ENCODE measurements at regions not wholly inside any gene's neighbourhood (a gene's known extent, or its start where the extent isn't known, plus 50 kb on each side); places are given as distances from the start of the nearest gene placed in this dataset.
A peak's percentile ranks its signal among the peaks of the same experiment; 100 is the strongest.

GRCh38 chr21:35838987-35839763, 221.2 kb downstream of the SETD4 start:
- Histone ChIP-seq H3K4me3 (no peak overlapping the region), H3K27me3 (replicated peaks in 1 of 7) (peaks cover 0 to 10% (median 0%) of the 10 kb centered on the region in 7 donors), H3K27ac (no peak overlapping the region), H3K4me1 (peaks cover 0 to 4% (median 0%) of the 10 kb centered on the region in 6 donors), H3K9me3 (no peaks in the 10 kb centered on the region), H3K36me3 (no peaks in the 10 kb centered on the region)
- WGBS, 5 donors: 74 to 95% (median 90%) methylated on average over 7 of the region's 7 CpGs
- TF ChIP-seq POLR2AphosphoS5 (IDR thresholded peaks at IDR 0.05) (no peak), POLR2A (IDR thresholded peaks at IDR 0.05) (no peak)
- TF ChIP-seq, protein P1, sequence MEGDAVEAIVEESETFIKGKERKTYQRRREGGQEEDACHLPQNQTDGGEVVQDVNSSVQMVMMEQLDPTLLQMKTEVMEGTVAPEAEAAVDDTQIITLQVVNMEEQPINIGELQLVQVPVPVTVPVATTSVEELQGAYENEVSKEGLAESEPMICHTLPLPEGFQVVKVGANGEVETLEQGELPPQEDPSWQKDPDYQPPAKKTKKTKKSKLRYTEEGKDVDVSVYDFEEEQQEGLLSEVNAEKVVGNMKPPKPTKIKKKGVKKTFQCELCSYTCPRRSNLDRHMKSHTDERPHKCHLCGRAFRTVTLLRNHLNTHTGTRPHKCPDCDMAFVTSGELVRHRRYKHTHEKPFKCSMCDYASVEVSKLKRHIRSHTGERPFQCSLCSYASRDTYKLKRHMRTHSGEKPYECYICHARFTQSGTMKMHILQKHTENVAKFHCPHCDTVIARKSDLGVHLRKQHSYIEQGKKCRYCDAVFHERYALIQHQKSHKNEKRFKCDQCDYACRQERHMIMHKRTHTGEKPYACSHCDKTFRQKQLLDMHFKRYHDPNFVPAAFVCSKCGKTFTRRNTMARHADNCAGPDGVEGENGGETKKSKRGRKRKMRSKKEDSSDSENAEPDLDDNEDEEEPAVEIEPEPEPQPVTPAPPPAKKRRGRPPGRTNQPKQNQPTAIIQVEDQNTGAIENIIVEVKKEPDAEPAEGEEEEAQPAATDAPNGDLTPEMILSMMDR (IDR thresholded peaks at IDR 0.05 in 8 of 11, conservative IDR thresholded peaks at IDR 0.05 in 3 of 11): no peak
- DNase-seq: no peak
- intact Hi-C loops (cut with DNase I; ENCODE audit: low total_unique reads): loop anchor here (5.0 kb wide), 1 partner anchor 1092 kb away; no protein-coding TSS in a partner anchor

- 41 to 91% (median 74%) methylated on average over 1 of the region's 1 CpG for WGBS, 5 donors
- intact Hi-C loops (cut with DNase I; ENCODE audit: low total_unique reads): loop anchor here (5.0 kb wide), 1 partner anchor 1091 kb away; no protein-coding TSS in a partner anchor
- no peak for DNase-seq
Measured at GRCh38 chr21:35838350-35838749, 222.0 kb downstream of the SETD4 start.

GRCh38 chr21:35833991-35834390, 226.3 kb downstream of the SETD4 start:
- Histone ChIP-seq H3K4me1 (peaks cover 0 to 11% (median 0%) of the 10 kb centered on the region in 6 donors), H3K27me3 (replicated peaks in 1 of 7) (peaks cover 0 to 19% (median 4%) of the 10 kb centered on the region in 7 donors), H3K36me3 (no peaks in the 10 kb centered on the region), H3K4me3 (no peak overlapping the region), H3K9me3 (no peaks in the 10 kb centered on the region), H3K27ac (peak overlapping the region in 6 of 8 donors; percentile 37 to 66 (median 58))
- 3 to 13% (median 10%) methylated on average over 1 of the region's 1 CpG for WGBS, 5 donors
- TF ChIP-seq, protein P1 (IDR thresholded peaks at IDR 0.05 in 8 of 11, conservative IDR thresholded peaks at IDR 0.05 in 3 of 11): no peak
- TF ChIP-seq POLR2AphosphoS5 (IDR thresholded peaks at IDR 0.05) (peak in 1 of 3 donors; percentile 14), POLR2A (IDR thresholded peaks at IDR 0.05) (no peak)
- intact Hi-C loops (cut with DNase I; ENCODE audit: low total_unique reads): no loop called here
- DNase-seq: no peak

More at GRCh38 chr21:35838350-35838749, 222.0 kb downstream of the SETD4 start:
- Histone ChIP-seq H3K9me3 (no peaks in the 10 kb centered on the region), H3K27ac (no peak overlapping the region), H3K4me1 (peaks cover 0 to 9% (median 0%) of the 10 kb centered on the region in 6 donors), H3K27me3 (replicated peaks in 1 of 7) (peaks cover 0 to 10% (median 0%) of the 10 kb centered on the region in 7 donors), H3K36me3 (no peaks in the 10 kb centered on the region), H3K4me3 (no peak overlapping the region)
- TF ChIP-seq, protein P1 (IDR thresholded peaks at IDR 0.05 in 8 of 11, conservative IDR thresholded peaks at IDR 0.05 in 3 of 11): no peak
- no peak for TF ChIP-seq POLR2A (IDR thresholded peaks at IDR 0.05)
- TF ChIP-seq POLR2AphosphoS5 (IDR thresholded peaks at IDR 0.05): no peak

DNA sequence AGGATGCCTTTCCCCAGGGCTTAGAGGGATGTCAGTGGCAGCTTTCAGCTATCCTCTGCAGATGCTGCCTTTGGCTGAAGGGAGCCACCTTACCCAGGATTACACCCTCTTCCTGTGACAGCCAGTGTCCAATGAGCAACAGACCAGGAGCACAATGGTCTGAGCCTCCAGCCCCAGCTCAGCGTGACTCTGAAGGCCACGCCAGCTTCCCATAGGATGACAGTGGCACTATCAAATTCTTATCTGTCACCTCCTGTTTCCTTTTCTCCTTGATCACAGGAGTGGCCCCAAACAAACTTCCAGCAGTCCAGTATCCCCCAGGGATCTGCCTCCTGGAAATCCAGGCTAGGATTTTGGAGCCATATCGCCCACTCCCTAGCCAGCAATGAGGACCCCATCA, 226.9 kb downstream of the SETD4 start:
- H3K27ac ChIP-seq: peak overlapping the region in 6 of 8 donors; percentile 37 to 66 (median 58)
- WGBS, 5 donors: 71 to 83% (median 74%) methylated on average over 3 of the region's 3 CpGs
- peaks cover 0 to 23% (median 4%) of the 10 kb centered on the region in 7 donors for H3K27me3 ChIP-seq (replicated peaks in 1 of 7)
- no peak overlapping the region for H3K4me3 ChIP-seq
- no peak for DNase-seq
- TF ChIP-seq, protein P1 (IDR thresholded peaks at IDR 0.05 in 8 of 11, conservative IDR thresholded peaks at IDR 0.05 in 3 of 11): no peak
- no peak for TF ChIP-seq POLR2A (IDR thresholded peaks at IDR 0.05)
- TF ChIP-seq POLR2AphosphoS5 (IDR thresholded peaks at IDR 0.05): peak in 2 of 3 donors; percentile 52 to 65
- H3K4me1 ChIP-seq: peaks cover 0 to 11% (median 0%) of the 10 kb centered on the region in 6 donors
- H3K36me3 ChIP-seq: no peaks in the 10 kb centered on the region
- no peaks in the 10 kb centered on the region for H3K9me3 ChIP-seq
- intact Hi-C loops (cut with DNase I; ENCODE audit: low total_unique reads): no loop called here

Data from spleen (tissue), 11 donors.